ENCODE measurements at regions not wholly inside any gene's neighbourhood (a gene's known extent, or its start where the extent isn't known, plus 50 kb on each side); places are given as distances from the start of the nearest gene placed in this dataset.

DNA sequence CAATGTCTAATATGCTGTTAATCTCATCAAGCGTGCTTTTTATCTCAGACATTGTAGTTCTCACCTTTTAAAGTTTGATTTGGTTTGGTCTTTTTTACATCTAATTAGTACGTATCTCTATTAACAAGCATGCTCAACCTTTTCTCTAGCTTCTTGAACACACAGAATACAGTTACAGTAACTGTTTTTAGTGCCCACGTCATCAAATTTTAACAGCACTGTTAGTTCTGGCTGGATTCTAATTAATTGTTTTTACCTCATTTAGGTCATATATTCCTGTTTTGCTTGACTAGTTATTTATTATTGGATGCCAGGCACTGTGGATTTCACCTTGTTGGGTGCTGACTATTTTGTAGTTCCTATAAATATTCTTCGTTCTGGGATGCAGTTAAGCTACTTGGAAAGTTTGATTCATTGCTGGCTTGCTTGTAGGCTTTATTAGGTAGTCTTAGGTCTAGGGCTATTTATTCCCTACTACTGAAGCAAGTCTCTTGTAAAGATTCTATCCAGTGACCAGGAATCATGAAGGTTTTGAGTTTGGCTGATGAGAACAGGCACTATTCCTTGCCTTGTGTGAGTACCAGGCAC lies 263.0 kb downstream of the ETAA1 start:
- TF ChIP-seq EZH2 (IDR thresholded peaks at IDR 0.05; ENCODE audit: borderline replicate concordance, low read length): no peak
- TF ChIP-seq, protein P1, sequence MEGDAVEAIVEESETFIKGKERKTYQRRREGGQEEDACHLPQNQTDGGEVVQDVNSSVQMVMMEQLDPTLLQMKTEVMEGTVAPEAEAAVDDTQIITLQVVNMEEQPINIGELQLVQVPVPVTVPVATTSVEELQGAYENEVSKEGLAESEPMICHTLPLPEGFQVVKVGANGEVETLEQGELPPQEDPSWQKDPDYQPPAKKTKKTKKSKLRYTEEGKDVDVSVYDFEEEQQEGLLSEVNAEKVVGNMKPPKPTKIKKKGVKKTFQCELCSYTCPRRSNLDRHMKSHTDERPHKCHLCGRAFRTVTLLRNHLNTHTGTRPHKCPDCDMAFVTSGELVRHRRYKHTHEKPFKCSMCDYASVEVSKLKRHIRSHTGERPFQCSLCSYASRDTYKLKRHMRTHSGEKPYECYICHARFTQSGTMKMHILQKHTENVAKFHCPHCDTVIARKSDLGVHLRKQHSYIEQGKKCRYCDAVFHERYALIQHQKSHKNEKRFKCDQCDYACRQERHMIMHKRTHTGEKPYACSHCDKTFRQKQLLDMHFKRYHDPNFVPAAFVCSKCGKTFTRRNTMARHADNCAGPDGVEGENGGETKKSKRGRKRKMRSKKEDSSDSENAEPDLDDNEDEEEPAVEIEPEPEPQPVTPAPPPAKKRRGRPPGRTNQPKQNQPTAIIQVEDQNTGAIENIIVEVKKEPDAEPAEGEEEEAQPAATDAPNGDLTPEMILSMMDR (conservative IDR thresholded peaks at IDR 0.05 in 1 of 2, IDR thresholded peaks at IDR 0.05 in 1 of 2; ENCODE audit: extremely low read depth in 1 of 2, insufficient read depth in 1 of 2, low read depth in 1 of 2, low read length in 2 of 2): no peak
